Kidney epithelial cell (primary cell): ENCODE measurements at regions not wholly inside any gene's neighbourhood (a gene's known extent, or its start where the extent isn't known, plus 50 kb on each side); places are given as distances from the start of the nearest gene placed in this dataset.

Experiments
- DNase-seq: peaks from one replicate; pipeline ENCODE4 v3.0.0-alpha.2; 2010; ENCODE audit warnings: low read depth
- H3K27me3 ChIP-seq: 2 replicates; pipeline ENCODE4 v1.6.0; 2011; ENCODE audit warnings: low read length; ENCODE audit not compliant: control insufficient read depth, insufficient read depth
- H3K36me3 ChIP-seq: 2 replicates; pipeline ENCODE4 v1.5.1; 2011; ENCODE audit warnings: low read length; ENCODE audit not compliant: control insufficient read depth, insufficient read depth
- H3K4me3 ChIP-seq: 2 replicates; pipeline ENCODE4 v1.5.1; 2011; ENCODE audit warnings: low read depth, mild to moderate bottlenecking, control low read depth, low read length
- CTCF ChIP-seq: IDR thresholded peaks from 2 replicates; pipeline ENCODE4 v1.5.1; 2011; ENCODE audit warnings: mild to moderate bottlenecking, moderate library complexity, low read length, control low read depth, inconsistent platforms; ENCODE audit not compliant: insufficient read depth, poor library complexity, severe bottlenecking

DNA sequence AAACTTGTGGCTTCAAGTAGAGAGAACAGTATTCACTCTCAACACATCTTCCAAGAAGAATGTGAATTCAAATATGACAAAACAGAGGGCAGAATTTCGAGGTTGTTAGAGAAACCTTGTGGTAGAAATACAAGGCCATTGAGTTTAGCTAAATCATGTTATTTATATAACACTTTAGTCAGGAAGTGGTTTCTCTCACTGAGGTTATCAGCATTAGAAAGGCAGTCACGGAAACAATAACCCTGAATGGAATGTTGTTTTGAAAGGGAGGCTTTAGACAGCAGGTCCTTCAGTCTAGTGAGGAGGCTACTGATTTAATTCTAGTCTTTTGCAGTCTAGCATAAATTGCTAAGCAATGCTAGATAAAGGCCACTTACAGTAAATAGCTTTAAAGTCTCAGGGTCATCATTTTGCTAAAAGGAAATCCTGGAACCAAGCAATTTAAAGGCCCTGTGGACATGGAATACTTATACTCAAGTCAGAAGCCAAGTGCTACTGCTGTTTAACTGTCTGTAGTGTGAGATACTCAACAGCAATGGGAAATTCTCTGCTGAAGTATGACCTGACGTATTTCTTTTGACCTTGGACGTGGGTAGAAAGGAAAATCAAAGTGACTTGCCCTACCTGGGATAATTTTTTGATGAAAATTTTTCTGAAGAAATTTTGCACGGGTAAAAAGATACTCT lies 89.0 kb upstream of the CHODL start:
- Histone ChIP-seq H3K4me3 (no peak overlapping the region), H3K36me3 (no peaks in the 10 kb centered on the region), H3K27me3 (no peaks in the 10 kb centered on the region)
- peak; percentile 2 for DNase-seq
- no peak for TF ChIP-seq CTCF

- no peak for TF ChIP-seq CTCF
- Histone ChIP-seq H3K4me3 (no peak overlapping the region), H3K27me3 (no peaks in the 10 kb centered on the region), H3K36me3 (no peaks in the 10 kb centered on the region)
- no peak for DNase-seq
These were observed 91.6 kb upstream of the CHODL start for GRCh38 chr21:18153063-18153462.

DNA sequence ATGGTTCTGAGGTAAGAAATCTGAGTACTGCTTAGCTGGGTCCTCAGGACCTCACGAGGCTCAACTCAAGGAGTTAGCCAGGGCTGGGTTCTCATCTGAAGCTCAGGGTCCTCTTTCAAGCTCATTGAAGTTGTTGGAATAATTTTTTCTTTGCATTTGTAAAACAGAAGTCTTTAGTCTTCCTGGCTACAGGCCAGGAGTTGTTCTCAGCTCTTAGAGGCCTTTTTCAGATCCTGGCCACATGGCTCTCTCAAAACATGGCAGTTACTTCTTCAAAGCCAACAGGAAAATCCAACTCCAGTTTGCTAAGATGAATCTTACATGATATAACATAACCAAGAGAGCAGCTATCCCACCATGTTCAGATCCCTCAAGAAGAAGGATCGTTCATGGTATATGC lies 92.3 kb upstream of the CHODL start:
- no peak for TF ChIP-seq CTCF
- no peak for DNase-seq

GRCh38 chr21:18151046-18151445 lies 93.6 kb upstream of the CHODL start:
- Histone ChIP-seq H3K27me3 (no peaks in the 10 kb centered on the region), H3K4me3 (no peak overlapping the region), H3K36me3 (no peaks in the 10 kb centered on the region)
- no peak for TF ChIP-seq CTCF
- DNase-seq: no peak

More for the DNA sequence above, 92.3 kb upstream of the CHODL start:
- no peaks in the 10 kb centered on the region for H3K27me3 ChIP-seq
- no peak overlapping the region for H3K4me3 ChIP-seq
- no peaks in the 10 kb centered on the region for H3K36me3 ChIP-seq

DNA sequence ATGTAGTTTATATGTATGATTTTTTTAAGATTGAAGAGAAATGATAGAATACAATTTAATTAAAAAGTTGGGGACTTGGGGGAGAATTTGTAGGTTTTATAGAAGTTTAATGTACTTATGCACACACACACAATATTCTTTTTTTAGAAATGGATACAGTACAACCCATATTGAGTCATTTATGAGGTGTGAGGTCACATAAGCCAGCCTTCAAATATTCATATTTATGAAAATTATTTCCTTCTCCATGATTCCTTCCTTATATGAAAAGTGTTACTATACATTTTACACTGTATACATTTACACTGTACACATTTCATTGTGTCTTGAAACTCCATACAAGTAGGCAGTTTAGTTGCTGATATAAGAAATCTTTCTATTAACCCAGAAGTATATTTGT lies 96.2 kb upstream of the CHODL start:
- H3K27me3 ChIP-seq: no peaks in the 10 kb centered on the region
- TF ChIP-seq CTCF: no peak
- no peaks in the 10 kb centered on the region for H3K36me3 ChIP-seq
- H3K4me3 ChIP-seq: no peak overlapping the region
- no peak for DNase-seq

DNA sequence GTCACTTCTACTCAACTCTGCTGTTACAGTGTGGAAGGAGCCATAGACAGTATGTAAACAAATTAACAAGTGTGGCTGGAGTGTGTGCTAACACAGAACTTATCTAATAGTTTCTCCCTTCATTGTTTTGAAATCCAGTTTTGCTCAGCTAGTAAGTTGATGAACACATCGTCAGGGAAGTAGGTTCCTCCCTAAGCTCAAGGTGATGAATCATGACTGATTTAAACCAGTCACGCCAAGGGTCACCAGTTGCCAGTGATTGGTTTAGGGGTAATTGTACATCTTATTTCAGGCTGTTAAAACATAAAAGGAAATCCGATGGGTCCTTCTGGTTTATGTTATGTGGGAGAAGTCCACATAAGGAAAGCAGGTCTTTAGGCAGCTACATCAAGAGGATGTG lies 97.0 kb upstream of the CHODL start:
- peak; percentile 29 for DNase-seq
- Histone ChIP-seq H3K4me3 (no peak overlapping the region), H3K36me3 (no peaks in the 10 kb centered on the region), H3K27me3 (no peaks in the 10 kb centered on the region)
- TF ChIP-seq CTCF: no peak
